ENCODE measurements at regions not wholly inside any gene's neighbourhood (a gene's known extent, or its start where the extent isn't known, plus 50 kb on each side); places are given as distances from the start of the nearest gene placed in this dataset.

DNA sequence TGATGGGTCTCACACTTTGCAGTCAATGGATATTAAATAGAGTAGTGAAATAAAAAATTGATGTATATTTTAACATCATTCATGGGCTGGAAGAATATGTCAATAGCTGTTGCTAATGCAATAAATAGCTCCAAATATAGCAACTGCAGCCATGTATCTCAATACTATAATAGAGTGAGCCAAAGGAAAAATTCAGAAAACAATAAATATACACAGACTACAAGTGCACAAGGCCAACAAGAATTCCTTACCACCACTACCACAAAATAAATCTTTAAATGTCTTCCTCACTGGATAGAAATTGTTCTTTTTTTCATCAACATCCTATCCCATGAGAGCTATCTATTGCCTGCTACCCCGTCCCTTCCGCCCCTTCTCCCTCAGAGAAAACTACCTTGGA lies 113.1 kb upstream of the TRIM24 start:
- H3K27ac ChIP-seq = no peak overlapping the region
- TF ChIP-seq, protein P1, sequence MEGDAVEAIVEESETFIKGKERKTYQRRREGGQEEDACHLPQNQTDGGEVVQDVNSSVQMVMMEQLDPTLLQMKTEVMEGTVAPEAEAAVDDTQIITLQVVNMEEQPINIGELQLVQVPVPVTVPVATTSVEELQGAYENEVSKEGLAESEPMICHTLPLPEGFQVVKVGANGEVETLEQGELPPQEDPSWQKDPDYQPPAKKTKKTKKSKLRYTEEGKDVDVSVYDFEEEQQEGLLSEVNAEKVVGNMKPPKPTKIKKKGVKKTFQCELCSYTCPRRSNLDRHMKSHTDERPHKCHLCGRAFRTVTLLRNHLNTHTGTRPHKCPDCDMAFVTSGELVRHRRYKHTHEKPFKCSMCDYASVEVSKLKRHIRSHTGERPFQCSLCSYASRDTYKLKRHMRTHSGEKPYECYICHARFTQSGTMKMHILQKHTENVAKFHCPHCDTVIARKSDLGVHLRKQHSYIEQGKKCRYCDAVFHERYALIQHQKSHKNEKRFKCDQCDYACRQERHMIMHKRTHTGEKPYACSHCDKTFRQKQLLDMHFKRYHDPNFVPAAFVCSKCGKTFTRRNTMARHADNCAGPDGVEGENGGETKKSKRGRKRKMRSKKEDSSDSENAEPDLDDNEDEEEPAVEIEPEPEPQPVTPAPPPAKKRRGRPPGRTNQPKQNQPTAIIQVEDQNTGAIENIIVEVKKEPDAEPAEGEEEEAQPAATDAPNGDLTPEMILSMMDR (conservative IDR thresholded peaks at IDR 0.05) = no peak

DNA sequence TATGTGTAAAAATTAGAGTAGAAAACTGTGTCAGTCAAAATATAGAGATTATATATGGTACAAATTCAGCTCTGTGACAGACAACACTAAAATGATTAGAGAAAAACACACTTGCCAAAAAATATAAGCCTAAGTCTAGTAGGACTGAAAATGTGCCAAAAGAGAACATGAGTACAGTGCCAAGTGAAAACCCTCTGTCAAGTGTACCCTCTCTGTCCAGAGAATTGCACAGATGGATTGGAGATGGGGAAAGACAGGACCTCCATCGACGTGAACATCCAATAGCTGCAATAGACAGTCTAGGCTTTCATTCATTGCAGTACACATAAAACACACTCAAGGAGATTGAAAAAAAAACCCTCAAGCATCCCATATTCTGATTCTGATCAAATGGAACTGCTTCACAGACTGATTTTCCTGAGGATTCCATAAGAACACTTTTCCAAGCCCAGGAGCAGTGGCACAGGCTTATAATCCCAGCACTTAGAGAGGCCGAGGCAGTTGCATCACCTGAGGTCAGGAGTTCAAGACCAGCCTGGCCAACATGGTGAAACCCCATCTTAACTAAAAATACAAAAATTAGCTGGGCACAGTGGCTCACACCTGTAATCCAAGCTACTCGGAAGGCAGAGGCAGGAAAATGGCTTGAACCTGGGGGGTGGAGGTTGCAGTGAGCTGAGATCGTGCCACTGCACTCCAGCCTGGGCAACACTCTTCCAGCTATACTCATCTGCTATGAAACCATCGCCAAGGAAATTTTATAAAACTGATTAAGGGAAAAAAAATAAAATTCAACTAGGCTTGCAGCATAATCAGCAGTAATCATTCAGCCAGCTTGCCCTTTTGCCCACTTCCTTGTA lies 110.0 kb upstream of the TRIM24 start:
- no peak overlapping the region for H3K27ac ChIP-seq
- TF ChIP-seq, protein P1 (conservative IDR thresholded peaks at IDR 0.05) = no peak

DNA sequence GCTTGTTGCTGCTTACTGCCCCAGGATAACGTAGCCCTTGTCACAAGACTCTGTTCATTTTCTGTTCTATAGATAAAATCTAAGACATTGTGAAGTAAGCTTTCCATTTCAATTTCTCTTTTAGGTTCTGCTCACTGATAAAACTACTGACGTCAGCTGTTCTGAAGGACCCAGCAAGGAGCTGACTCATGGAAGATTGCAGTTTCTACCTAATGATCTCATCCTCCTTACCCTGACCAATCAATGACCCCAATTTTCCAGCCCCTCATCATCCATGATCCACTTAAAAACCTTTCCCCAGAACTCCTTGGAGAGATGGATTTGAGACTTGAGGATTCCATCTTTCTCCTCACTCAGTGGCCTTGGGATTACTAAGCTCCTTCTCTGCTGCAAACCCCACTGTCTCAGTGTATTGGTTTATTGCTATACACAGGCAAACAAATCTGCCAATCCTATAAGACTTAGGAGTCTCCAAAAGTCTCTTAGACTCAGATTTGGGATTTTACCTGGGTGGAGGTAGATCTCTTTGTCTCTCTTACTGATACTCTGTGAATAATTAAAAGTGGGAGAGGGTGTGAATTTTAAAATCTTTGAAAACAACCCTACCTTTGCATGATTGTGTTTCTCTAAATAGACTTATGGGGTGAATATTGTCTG lies 109.2 kb upstream of the TRIM24 start:
- H3K27ac ChIP-seq = no peak overlapping the region
- TF ChIP-seq, protein P1 (conservative IDR thresholded peaks at IDR 0.05) = no peak

DNA sequence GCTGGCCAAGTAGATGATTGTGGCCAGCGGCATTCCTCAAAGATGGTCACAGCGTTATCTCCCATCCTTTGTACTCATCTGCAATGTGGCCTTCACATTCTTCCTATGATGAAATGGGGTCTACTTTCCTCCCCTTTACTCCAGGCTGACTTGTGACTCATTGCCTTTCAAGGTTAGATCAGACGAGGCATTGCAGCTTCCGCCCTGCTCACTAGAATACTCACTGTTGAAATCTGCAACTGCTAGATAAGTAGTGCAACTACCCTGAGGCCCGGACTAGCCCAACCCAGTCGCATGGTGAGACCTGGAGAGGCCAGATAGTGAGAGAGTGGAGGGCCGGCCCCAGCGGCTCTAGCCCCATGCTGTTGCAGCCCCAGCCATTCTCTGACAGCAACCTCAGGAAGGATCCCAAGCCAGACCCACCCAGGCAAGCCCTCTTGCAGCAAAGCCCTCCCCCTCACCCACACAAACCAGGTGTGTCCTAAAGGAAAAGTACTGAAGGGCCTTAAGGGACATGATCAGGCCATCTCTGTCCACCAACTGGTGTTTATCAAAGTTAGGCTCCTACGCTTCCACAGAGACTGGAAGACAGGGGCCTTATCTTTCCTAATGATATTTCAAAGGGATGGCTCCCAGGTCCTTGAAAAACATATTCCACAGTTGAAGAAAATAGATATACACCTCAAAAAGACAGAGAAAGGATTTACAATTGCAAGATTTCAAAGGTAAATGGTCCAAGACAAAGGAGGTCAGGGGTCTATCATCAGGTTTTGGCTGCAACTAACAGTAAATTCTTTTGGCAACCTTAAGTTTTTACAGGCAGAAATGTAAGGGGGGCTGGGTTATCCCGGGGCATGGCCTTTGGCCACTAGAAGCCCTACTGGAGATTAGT lies 107.2 kb upstream of the TRIM24 start:
- TF ChIP-seq, protein P1 (conservative IDR thresholded peaks at IDR 0.05) = no peak
- H3K27ac ChIP-seq = no peak overlapping the region

DNA sequence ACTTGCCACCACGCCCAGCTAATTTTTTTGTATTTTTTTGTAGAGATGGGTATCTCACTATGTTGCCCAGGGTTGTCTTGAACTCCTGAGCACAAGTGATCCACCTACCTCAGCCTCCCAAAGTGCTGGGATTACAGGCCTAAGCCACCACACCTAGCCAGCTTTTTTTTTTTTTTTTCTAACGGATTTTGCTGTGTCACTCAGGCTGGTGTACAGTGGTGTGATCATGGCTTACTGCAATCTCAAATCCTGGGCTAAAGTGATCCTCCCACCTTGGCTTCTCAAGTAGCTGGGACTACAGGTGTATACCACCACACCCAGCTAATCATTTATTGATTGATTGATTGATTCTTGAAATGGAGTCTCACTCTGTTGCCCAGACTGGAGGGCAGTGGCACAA lies 106.0 kb upstream of the TRIM24 start:
- TF ChIP-seq, protein P1 (conservative IDR thresholded peaks at IDR 0.05) = no peak
- no peak overlapping the region for H3K27ac ChIP-seq

DNA sequence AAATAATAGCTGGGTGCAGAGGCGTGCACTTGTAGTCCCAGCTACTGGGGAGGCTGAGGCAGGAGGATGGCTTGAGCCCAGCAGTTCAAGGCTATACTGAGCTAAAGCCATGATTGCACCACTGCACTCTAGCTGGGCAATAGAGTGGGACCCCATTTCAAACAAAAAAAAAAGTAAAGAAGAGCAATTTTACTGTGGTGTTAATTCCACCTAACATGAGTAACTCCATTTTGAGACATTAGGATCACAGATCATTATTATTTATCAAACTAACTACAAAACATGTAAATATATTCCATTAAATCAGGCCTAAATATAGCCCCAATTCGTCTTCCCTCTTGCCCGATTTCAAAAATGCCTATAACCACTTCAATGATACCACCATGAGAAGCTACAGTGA lies 104.8 kb upstream of the TRIM24 start:
- H3K27ac ChIP-seq = no peak overlapping the region
- TF ChIP-seq, protein P1 (conservative IDR thresholded peaks at IDR 0.05) = no peak

DNA sequence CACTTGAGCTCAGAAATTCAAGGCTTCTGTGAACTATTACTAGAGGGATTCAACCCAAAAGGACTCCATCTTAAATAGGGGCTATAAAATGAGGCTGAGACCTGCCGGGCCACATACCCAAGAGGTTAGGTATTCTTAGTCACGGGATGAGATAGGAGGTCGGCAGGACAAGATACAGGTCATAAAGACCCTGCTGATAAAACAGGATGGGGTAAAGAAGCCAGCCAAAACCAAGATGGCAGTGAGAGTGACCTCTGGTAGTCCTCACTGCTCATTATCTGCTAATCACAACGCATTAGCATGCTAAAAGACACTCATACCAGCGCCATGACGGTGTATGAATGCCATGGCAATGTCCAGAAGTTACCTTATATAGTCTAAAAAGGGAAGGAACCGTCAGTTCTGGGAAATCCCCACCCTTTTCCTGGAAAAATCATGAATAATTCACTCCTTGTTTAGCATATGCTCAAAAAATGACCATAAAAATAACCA lies 101.2 kb upstream of the TRIM24 start:
- H3K27ac ChIP-seq = no peak overlapping the region
- TF ChIP-seq, protein P1 (conservative IDR thresholded peaks at IDR 0.05) = no peak
